Astrocyte of the cerebellum (primary cell): ENCODE measurements at regions not wholly inside any gene's neighbourhood (a gene's known extent, or its start where the extent isn't known, plus 50 kb on each side); places are given as distances from the start of the nearest gene placed in this dataset.
"Not testable (repeated sequence)": the region's sequence is repeated elsewhere in the genome, so short reads cannot be mapped to it uniquely, and the experiment has no call there.

Experiments used
- DNase-seq: peaks from one replicate; pipeline ENCODE4 v3.0.0-alpha.2; 2011; ENCODE audit warnings: low read depth
- H3K4me3 ChIP-seq: 2 replicates; pipeline ENCODE4 v1.5.1; 2011; ENCODE audit warnings: mild to moderate bottlenecking, low read depth, low read length, moderate library complexity
- in situ Hi-C: cut with HindIII; loops from 2 replicates; pipeline ENCODE4 v1.10.0; 2017; ENCODE audit warnings: low sequenced_read_pairs
- TF ChIP-seq, protein P1 (sequence below): IDR thresholded peaks from 2 replicates; pipeline ENCODE4 v1.5.1; 2012; ENCODE audit warnings: low read length, low read depth, moderate library complexity, mild to moderate bottlenecking; ENCODE audit errors: missing control alignments

GRCh38 chr2:44071454-44072046 lies 75.8 kb upstream of the LRPPRC start:
- no peak overlapping the region for H3K4me3 ChIP-seq
- TF ChIP-seq, protein P1, sequence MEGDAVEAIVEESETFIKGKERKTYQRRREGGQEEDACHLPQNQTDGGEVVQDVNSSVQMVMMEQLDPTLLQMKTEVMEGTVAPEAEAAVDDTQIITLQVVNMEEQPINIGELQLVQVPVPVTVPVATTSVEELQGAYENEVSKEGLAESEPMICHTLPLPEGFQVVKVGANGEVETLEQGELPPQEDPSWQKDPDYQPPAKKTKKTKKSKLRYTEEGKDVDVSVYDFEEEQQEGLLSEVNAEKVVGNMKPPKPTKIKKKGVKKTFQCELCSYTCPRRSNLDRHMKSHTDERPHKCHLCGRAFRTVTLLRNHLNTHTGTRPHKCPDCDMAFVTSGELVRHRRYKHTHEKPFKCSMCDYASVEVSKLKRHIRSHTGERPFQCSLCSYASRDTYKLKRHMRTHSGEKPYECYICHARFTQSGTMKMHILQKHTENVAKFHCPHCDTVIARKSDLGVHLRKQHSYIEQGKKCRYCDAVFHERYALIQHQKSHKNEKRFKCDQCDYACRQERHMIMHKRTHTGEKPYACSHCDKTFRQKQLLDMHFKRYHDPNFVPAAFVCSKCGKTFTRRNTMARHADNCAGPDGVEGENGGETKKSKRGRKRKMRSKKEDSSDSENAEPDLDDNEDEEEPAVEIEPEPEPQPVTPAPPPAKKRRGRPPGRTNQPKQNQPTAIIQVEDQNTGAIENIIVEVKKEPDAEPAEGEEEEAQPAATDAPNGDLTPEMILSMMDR: no peak
- in situ Hi-C loops: no loop called here
- no peak for DNase-seq

DNA sequence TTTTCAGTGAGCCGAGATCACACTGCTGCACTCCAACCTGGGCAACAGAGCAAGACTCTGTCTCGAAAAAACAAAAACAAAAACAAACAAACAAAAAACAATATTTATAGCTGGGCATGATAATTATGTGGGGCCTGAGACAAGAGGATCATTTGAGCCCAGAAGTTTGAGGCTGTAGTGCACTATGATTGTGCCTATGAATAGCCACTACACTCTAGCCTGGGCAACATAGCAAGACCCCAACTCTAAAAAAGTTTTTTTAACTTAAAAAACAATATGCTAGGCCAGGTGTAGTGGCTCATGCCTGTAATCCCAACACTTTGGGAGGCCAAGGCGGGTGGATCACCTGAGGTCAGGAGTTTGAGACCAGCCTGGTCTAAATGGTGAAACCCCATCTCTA lies 77.9 kb upstream of the LRPPRC start:
- in situ Hi-C loops, DNase-seq: not testable (repeated sequence)

GRCh38 chr2:44074795-44075194 lies 79.0 kb upstream of the LRPPRC start:
- DNase-seq, in situ Hi-C loops: not testable (repeated sequence)

More for the DNA sequence above, 77.9 kb upstream of the LRPPRC start:
- H3K4me3 ChIP-seq: not testable (repeated sequence)

DNA sequence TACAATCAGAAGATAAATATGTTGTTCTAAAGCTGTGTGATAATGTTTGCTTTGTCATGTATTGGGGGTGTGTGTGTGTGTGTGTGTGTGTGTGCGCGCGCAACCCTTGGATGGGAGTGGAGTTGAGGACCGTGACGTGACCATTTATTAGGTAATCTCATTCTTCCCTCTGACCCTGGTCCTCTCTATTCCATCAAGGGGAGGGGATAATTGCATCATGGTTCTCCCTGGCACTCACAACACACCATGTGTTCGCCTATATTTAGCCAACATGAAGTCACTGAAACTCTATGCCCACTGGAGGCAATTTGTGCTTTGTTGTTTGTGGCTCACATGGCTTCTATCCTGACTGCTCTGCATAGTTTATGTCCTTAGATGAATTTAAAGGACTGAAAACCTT lies 79.8 kb upstream of the LRPPRC start:
- TF ChIP-seq, protein P1: no peak

More at GRCh38 chr2:44074795-44075194, 79.0 kb upstream of the LRPPRC start:
- not testable (repeated sequence) for H3K4me3 ChIP-seq

GRCh38 chr2:44077942-44078511 lies 82.2 kb upstream of the LRPPRC start:
- no peak for DNase-seq
- TF ChIP-seq, protein P1: no peak
- in situ Hi-C loops: no loop called here
- no peak overlapping the region for H3K4me3 ChIP-seq

More for the DNA sequence above, 79.8 kb upstream of the LRPPRC start:
- in situ Hi-C loops: no loop called here
- H3K4me3 ChIP-seq: no peak overlapping the region
- no peak for DNase-seq

GRCh38 chr2:44079686-44080085 lies 83.9 kb upstream of the LRPPRC start:
- no peak for DNase-seq
- in situ Hi-C loops: no loop called here
- TF ChIP-seq, protein P1: no peak
- no peak overlapping the region for H3K4me3 ChIP-seq

GRCh38 chr2:44083054-44083453 lies 85.6 kb upstream of the PPM1B start:
- in situ Hi-C loops: no loop called here
- DNase-seq: no peak
- H3K4me3 ChIP-seq: no peak overlapping the region
- TF ChIP-seq, protein P1: no peak
